K562 (cell line): ENCODE measurements at regions not wholly inside any gene's neighbourhood (a gene's known extent, or its start where the extent isn't known, plus 50 kb on each side); places are given as distances from the start of the nearest gene placed in this dataset.

Experiments
- CHD4 ChIP-seq: fragments of 200-600 bp; sonication (generic); IDR thresholded peaks from 3 replicates; pipeline ENCODE4 v1.6.1; 2012; ENCODE audit warnings: low read depth, mild to moderate bottlenecking, mixed read lengths, low read length, inconsistent platforms; ENCODE audit not compliant: insufficient read depth, insufficient replicate concordance, poor library complexity, severe bottlenecking
- JUND ChIP-seq, 2 experiments: IDR thresholded peaks; 2 replicates in 1 of 2; 3 replicates in 1 of 2; pipeline ENCODE4 v1.6.1; 2011; ENCODE audit warnings: borderline replicate concordance in 2 of 2, low read depth in 2 of 2, low read length in 2 of 2, improper control_type of control experiment in 1 of 2, missing biosample characterization in 1 of 2, missing genetic modification characterization in 1 of 2, missing genetic modification reagents in 1 of 2
- LEF1 ChIP-seq: fragments of 450-650 bp; IDR thresholded peaks from 2 replicates; pipeline ENCODE4 v1.6.1; 2016; ENCODE audit warnings: mild to moderate bottlenecking
- MXI1 ChIP-seq: IDR thresholded peaks from 2 replicates; pipeline ENCODE4 v1.6.1; 2011; ENCODE audit warnings: low read depth, mild to moderate bottlenecking, improper control_type of control experiment, low read length
- MYNN ChIP-seq, 2 experiments: sonication (generic); formaldehyde crosslinking in 1 of 2; IDR thresholded peaks; 2 replicates each; pipeline versions ENCODE4 v1.5.0 to v1.6.1; 2016 to 2020; ENCODE audit warnings: antibody characterized with exemption in 1 of 2, missing genetic modification reagents in 1 of 2
- ZNF644 ChIP-seq: fragments of 200-800 bp; sonication (Bioruptor generic); IDR thresholded peaks from 2 replicates; pipeline ENCODE4 v1.6.1; 2016; ENCODE audit warnings: low read depth, missing genetic modification characterization, missing compliant biosample characterization
- TF ChIP-seq, protein P1 (sequence below): IDR thresholded peaks from 2 replicates; pipeline ENCODE4 v1.6.1; 2012; ENCODE audit warnings: low read depth, low read length, improper control_type of control experiment, borderline replicate concordance
- TF ChIP-seq, protein P2 (sequence below): sonication (generic); formaldehyde crosslinking; IDR thresholded peaks from 2 replicates; pipeline ENCODE4 v1.5.0; 2020; ENCODE audit warnings: missing genetic modification reagents

DNA sequence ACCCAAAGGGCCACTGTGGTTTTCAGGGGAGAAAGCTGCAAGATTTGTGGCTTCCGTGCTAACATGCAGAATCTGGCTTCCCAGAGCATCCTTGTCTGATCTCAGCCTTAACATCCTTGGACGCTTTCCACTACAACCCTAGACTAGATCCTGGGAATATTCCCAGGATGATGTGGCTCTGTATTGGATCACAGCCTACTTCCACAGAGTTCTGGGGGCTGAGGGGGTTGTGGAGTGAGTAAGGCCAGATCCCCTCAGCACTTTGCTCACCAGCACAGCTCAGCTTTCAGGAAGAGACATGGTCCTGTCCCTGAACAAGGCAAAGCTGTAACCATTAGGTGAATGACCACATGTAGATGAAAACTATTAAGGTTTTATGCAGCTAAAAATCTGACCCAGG is 241.3 kb upstream of the MYO3A start:
- TF ChIP-seq, protein P1, sequence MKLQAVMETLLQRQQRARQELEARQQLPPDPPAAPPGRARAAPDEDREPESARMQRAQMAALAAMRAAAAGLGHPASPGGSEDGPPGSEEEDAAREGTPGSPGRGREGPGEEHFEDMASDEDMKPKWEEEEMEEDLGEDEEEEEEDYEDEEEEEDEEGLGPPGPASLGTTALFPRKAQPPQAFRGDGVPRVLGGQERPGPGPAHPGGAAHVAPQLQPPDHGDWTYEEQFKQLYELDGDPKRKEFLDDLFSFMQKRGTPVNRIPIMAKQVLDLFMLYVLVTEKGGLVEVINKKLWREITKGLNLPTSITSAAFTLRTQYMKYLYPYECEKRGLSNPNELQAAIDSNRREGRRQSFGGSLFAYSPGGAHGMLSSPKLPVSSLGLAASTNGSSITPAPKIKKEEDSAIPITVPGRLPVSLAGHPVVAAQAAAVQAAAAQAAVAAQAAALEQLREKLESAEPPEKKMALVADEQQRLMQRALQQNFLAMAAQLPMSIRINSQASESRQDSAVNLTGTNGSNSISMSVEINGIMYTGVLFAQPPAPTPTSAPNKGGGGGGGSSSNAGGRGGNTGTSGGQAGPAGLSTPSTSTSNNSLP: no peak
- TF ChIP-seq ZNF644: no peak
- no peak for TF ChIP-seq LEF1
- TF ChIP-seq MXI1: no peak
- no peak for TF ChIP-seq MYNN (IDR thresholded peaks at IDR 0.05)
- no peak for TF ChIP-seq MYNN (CRISPR knock-in tag; IDR thresholded peaks at IDR 0.05)
- TF ChIP-seq, protein P2, sequence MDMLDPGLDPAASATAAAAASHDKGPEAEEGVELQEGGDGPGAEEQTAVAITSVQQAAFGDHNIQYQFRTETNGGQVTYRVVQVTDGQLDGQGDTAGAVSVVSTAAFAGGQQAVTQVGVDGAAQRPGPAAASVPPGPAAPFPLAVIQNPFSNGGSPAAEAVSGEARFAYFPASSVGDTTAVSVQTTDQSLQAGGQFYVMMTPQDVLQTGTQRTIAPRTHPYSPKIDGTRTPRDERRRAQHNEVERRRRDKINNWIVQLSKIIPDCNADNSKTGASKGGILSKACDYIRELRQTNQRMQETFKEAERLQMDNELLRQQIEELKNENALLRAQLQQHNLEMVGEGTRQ: no peak
- TF ChIP-seq JUND (IDR thresholded peaks at IDR 0.05; ENCODE audit: borderline replicate concordance, low read depth, low read length): no peak
- no peak for TF ChIP-seq JUND (tag; IDR thresholded peaks at IDR 0.05; ENCODE audit: borderline replicate concordance, low read depth, low read length)
- TF ChIP-seq CHD4: no peak
